ENCODE measurements at regions not wholly inside any gene's neighbourhood (a gene's known extent, or its start where the extent isn't known, plus 50 kb on each side); places are given as distances from the start of the nearest gene placed in this dataset.
"Not testable (repeated sequence)": the region's sequence is repeated elsewhere in the genome, so short reads cannot be mapped to it uniquely, and the experiment has no call there.

DNA sequence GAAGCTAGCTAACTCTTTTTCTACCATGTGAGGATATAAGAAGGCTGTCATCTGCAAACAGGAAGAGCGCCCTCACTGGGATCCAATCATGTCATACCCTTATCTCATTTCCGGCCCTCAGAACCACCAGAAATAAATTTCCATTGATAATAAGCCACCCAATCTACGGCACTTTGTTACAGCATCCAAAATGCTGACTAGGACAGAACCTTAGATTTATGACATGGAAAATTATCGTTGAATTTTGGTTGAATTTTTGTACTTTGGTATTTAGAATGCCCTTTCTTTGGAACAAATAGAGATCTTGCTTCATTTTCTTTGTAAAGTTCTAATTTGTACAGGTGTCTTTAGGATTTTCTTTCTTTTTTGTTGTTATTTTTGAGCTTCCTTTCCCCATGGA, 53.3 kb upstream of the CYLC2 start:
- DNase-seq, result no peak

DNA sequence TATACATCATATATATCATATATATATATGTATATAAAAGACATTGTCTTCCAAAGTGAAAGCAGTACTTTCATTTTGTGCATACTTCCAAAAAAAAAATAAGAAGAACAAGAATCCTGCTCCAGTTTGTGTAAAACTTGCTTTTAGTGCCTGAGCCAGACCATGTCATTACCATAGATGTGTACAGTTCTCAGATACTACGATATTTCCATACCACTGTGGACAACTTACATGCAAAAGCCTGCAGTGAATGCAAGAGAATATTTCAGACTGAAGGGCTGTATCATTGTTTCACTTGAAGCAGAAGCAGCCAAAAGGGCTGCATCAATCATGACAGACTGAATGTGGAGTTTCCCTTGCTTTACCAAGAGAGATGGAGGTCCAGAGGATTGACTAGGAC, 72.6 kb upstream of the CYLC2 start:
- DNase-seq, result peak; percentile 13

DNA sequence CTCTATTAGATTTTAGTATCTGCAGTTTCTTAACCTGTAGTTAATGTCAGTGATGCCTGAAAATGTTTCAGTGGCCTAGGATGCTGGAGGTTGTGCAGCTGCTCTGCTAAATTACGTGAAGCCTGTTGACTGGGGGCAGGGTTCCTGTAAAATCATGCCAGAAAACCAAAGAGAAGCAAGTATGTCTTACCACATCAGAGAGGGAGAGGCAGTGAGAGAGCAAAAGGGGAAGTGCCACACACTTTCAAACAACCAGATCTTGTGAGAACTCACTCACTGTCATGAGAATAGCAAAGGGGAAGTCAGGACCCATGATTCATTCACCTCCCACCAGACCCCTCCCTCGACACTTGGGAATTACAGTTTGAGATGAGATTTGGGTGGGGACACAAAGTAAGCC, 83.9 kb upstream of the CYLC2 start:
- no peak for DNase-seq

DNA sequence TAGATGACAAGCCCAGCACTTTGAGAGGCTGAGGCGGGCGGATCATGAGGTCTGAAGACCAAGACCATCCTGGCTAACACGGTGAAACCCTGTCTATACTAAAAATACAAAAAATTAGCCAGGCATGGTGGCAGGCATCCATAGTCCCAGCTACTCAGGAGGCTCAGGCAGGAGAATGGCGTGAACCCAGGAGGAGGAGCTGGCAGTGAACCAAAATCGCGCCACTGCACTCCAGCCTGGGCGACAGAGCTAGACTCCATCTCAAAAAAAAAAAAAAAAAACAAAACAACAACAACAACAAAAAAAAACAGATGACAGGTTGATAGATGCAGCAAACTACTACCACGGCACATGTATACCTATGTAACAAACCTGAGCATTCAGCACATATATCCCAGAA, 89.3 kb upstream of the CYLC2 start:
- not testable (repeated sequence) for DNase-seq

DNA sequence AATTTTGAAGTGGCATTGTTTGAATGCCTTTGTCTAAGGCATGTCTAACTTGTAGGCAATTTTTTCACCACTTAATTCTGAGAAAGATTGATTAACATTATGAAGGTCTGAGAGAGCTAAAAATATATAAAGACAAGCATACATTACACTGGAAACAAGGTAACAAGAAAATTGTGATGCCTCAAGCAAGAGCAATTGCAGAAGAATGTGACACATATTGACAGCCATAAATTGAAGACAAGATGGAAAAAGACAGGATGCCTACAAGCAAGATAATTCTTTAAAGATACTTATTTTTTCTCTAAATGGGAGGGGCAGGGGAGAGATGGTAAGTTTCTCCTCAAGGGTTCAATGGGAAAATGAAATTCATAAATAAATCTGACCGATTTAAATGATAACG, 103.1 kb upstream of the CYLC2 start:
- DNase-seq, result no peak

DNA sequence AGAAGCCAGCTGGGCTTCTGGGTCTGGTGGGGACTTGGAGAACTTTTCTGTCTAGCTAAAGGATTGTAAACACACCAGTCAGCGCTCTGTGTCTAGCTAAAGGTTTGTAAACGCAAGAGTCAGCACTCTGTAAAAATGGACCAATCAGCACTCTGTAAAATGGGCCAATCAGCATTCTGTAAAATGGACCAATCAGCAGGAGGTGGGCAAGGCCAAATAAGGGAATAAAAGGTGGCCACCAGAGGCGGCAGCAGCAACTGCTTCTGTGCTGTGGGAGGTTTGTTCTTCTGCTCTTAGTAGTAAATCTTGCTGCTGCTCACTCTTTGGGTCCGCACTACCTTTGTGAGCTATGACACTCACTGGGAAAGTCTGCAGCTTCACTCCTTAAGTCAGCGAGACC, 106.4 kb upstream of the CYLC2 start:
- DNase-seq, result not testable (repeated sequence)

DNA sequence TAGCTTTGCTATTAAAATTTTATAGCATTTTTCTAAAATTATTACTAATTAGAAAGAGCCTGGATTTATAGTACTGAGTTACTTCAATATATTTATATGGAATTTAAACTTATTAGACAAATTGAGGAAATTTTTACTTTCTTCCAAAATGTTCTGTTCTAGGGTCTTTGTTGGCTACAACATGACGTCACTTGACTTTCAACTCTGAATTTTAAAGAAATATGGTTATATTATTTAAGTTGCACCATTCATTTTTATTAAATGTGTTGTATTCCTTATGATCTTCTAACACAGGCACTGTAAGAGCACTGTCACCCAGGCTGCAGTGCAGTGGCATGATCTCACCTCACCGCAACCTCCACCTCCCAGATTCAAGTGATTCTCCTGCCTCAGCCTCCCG, 119.4 kb upstream of the CYLC2 start:
- DNase-seq, result no peak

DNA sequence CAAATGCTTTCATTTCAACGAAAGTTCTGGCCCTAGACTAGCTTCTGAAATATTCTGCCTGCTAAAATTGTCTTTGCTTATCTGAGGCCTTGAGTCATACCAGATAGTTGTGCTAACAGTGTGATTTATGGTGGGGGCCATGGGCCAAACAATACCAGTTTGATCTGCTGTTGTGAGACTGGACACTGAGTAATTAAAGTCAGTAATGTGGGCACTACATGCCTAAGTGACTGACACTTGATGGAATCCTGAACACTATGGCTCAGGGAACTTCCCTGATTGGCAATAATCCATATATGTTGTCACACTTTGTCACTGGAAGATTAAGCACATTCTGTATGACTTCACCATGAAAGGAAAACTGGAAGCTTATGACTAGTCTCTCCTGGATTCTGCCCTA, 127.6 kb upstream of the CYLC2 start:
- no peak for DNase-seq

DNA sequence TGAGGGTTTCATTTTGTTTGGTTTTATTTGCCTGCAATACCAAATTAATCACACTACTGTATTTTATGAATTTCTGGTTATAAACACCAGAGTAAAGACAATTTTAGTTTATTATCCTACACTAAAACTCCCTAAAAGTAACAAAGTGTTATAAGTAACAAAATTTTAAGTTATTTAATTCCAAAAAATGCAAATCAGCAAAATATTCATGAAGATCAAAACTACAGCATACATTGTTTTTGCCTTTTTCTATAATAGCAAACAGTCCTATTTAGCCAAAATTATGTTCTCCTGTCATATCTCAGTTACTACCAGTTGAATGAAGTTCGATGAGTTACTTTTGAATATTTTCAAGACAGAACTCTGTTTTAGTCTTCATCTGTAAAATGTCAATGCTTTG, 132.7 kb upstream of the CYLC2 start:
- no peak for DNase-seq

DNA sequence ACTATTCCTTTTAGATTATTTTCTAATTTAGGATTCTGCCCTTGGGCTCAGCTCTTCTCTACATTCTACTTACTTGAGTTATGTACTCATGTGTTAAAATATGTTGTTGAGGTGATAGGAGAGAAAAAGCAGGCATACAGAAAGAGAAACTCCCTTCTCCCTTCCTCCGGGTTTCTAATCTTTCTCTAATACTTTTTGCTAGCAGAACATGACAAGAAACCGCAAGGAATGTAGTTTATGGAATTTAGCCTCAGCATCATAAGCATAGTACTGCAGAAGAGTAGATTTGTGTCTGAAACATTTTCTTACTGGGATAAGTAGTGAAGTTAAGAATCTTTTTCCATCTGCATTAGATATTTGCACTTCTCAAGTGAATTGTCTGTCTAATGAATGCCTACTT, 139.5 kb upstream of the CYLC2 start:
- no peak for DNase-seq

DNA sequence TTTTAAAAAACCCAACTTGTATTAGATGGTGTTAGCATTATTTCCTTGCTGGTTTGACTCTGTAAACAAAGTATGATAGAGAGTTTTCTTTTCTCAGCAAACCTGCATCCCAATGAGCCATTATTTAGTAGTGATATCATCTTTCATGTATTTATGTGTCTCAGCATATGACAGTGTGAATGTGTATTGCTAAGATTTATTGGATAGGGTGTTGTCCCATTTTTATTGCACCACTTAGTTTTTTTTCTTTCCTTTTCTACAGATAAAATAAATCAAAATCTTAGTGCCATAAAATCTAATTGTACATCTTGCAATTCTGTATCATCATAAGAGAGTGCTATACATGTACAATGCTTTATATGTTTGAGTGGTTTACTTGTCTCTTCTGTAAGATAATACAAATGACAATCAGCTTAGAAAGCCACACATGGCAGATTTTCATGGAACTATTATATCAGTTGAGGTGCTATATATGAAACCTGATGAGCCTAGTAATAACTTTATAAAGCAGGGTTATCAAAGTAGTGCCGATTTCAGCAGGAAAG, 149.2 kb upstream of the CYLC2 start:
- peak; percentile 77 for DNase-seq

DNA sequence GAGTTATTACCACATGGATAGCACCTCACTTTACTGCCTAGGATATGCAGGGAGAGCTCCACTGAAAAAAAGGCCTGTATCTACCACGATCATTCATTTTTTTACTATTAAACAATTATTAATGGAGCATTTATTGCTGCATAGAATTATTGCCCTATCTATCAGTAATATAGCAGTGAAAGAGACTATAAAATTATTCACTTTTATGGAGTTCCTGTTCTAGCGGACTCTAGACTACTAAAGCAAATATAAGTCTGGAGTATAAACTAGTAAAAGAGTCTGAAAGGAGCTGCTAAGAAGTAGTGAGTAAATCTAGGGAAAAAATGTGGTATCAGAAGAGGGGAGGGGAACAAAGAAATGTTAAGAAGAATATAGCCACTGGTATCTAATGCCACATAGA, 150.4 kb upstream of the CYLC2 start:
- DNase-seq, result no peak

DNA sequence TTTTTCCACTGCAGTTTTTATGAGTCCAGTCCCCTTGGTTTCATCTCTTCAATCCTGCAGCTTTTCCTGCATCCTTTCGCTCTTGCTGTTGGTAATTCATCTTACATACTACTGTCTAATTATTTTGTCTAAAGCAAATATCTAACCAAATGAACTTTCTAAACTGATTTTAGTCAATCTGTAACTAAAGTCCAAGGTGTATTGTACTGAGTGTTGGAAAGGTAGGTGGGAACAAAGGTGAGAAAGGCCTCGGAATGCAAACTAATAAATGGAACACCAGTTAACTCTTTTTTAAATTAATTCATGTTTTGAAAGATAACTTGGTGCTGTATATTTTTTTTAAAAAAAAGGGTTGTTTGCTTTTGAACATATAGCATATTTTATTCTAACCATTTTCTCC, 152.7 kb upstream of the CYLC2 start:
- no peak for DNase-seq

DNA sequence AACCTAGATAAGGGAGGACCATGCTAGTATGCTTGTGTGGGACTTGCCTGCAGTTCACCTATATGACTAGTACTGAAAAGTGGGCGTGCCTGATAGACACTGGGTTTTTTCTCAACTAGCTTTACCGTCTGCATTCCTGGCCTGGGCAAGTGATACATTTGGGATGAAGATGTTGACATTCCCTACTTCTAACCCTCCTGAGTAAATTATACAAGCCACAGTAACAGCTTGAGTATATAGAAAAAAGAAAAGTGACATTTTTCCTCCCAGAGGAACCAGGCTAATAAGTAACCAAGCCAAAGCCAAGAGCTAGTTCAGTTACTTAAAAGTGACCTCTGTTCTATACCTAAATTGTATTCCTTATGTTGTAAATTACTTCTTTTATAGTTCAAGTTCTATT, 153.8 kb upstream of the CYLC2 start:
- DNase-seq, result no peak

DNA sequence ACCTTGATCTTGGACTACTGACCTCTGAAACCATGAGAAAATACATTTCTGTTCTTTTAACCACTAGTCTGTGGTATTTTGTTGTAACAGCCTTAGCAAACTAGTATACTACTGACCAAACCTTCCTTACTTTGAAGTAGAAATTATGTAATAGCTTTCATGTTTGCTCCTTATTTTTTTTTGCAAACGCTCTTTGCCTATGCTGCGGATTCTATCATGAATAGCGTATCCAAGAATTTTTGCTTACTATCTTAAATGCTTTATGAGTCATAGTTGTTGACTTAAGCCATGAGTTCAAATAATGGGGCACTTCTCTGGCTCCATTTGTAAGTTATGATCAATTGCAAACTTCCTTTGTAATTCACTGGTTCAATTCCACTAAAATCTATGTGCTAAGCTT, 154.8 kb upstream of the CYLC2 start:
- no peak for DNase-seq

DNA sequence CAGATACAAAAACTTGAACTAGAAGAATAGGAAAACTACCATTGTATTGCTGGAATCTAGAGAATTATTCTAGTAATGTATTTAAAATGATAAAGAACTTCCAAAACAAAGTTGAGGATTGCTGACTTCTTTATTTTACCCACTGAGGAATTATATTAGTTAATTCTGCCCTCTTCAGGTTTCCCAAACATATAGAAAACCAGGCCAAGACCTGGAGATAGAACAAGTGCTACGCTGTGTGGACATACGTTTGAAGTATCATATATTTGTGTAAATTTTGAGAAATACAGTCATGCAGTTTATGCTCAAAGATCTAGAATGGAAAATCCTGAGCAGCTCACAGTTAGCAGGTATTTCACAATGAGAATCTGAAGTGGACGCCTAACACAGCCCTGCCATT, 162.3 kb upstream of the CYLC2 start:
- no peak for DNase-seq

DNA sequence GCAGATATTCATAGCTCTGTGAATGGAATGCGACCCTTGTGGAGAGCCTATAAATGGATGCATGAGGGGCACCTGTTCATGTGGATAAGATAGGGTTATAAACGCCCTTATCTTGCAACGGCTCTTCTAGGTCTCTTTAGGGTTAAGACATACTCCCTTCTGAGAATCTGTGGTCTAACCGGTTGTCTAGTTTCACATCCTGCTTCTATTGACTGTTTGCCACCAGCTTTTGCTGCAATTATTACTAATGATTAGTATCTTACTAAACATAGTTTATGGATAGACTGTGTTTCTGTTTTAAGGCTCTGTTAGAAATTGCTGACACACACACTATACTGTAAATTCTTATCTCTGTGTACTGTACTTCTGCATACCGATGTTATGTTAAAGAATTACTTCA, 198.9 kb upstream of the CYLC2 start:
- no peak for DNase-seq

DNA sequence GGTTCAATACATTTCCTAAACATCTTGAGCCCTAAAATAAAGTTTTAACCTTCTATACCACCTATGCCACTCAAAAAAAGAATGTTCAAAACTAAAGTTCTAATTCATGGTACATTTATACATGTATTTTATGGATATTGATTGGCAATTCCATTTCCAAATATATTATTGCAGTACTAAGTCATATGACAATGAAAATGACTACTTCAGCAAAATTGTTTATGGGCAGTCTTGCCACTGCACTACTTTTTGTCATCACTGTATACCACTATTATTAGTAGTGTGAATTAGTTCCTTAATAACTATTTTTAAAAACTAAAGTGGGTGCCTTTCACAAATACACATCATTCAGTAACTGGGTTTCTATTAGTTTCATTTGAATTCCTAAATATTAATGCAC, 199.6 kb upstream of the CYLC2 start:
- no peak for DNase-seq

DNA sequence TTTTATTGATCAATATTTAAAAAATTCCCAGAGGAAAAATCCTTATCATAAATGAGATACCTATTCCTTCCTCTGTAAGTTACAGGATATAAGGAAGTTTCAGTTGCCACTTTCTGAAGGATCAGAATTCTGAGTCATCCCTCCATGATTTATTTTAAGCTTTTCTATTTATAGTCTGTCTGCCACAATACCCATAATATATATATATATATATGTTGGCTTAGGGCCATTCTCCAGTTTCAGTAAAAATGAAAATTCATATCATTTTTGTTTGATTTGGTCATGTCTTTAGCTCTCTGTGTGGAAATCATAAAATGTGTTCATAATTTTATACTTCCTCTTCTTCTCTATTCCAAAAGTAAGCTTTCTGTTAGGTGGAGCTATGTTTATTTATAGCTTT, 215.8 kb upstream of the CYLC2 start:
- peak; percentile 16 for DNase-seq

DNA sequence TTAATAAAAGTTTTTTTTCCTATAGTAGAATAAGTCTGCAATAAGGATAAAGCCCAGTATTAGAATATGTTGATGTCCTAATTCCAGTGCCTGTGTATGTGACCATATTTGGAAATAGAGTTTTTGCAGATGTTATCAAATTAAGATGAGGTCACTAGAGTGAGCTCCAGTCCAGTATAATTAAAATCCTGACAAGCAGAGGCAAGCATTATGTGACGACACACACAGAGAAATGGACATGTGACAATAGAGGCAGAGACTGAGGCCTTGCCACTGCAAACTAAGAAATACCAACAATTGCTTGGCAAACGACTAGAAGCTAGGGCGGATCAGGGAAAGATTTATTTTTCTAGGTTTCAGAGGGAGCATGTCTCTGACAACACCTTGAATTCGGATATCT, 216.4 kb upstream of the CYLC2 start:
- peak; percentile 61 for DNase-seq

DNA sequence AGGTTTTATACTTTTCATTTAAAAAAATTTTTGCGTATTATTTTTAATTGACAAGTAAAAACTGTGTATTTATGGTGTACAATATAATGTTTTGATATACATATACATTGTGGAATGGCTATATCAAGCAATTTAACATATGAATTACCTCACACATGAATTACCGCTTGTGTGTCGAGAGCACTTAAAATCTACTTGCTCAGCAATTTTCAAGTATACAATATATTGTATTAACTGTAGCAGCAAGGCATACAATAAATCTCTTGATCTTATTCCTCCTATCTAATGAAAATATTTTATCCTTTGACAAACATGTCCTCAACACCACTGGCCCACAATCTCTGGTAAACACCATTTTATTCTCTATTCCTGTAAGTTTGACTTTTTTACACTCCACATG, 224.4 kb upstream of the CYLC2 start:
- no peak for DNase-seq

DNA sequence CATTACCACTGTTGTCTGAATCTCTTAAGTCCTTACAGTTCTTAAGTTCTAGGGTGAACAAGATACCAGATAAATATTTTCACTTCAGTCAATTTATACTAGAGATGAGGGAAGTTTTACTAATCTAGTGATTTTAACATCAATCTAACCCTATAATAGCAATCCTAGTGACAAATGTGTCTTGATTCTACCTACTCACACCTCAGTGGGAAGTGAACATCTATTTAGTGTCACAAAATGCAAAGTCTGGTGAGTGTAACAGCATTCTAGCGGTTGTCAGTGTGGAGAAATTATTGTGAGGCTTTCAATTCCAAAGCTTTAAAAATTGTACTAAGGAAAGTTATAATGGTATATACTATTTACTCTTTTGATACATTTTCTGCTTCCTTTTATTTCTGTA, 225.8 kb upstream of the CYLC2 start:
- no peak for DNase-seq

DNA sequence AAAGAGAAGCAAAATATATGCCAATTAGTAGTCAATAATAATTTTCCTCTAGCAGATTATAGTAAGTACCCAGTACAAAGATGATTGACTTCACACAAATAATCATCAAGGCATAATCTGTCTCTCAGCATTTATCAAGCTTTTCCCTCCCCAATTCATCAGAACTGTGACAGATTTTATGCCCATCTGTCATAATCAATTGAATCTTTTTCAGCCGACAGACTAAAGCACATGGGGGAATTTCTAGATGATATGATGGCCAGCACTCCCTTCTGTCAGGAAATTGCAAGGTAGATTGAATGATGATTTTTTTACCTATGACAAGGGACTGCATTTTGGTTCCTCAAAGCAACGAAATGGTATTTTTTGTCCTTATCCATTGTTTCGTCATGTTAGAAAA, 227.1 kb upstream of the CYLC2 start:
- DNase-seq, result no peak

DNA sequence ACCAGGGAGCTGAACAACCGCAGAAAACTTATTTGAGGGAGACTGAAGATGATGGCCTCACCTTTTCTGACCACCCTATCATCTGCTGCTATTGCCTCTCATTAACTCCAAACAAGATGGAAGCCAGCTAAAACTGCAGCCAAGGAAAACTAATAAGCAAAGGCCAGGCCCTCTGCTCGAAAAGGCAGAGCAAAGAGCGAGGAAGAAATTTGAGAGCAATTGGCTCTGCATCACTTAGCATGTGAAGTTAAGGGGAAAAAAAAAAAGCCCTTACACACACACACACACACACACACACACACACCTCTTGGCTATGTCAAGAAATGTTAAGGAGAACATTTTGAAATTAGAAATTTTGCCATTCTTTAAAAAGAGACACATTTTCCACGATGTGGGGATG, 228.1 kb upstream of the CYLC2 start:
- no peak for DNase-seq

DNA sequence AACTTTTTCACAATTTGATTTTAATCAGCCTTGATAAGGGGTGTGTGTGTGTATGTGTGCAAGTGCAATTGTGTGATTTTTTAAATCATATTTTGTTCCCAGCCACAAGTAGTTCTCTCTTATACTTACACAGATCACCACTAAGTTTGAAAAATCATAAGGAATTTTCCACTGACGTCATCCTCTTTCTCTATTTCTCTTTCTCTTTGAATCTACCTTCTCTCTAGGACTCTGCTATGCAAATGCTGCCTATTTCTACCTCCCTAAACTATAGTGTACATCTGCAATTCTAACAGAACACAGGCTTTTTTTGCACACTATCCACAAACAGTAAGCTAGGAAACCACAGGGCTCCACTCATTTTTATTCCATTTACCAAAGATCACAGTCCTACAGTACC, 254.6 kb upstream of the CYLC2 start:
- no peak for DNase-seq

DNA sequence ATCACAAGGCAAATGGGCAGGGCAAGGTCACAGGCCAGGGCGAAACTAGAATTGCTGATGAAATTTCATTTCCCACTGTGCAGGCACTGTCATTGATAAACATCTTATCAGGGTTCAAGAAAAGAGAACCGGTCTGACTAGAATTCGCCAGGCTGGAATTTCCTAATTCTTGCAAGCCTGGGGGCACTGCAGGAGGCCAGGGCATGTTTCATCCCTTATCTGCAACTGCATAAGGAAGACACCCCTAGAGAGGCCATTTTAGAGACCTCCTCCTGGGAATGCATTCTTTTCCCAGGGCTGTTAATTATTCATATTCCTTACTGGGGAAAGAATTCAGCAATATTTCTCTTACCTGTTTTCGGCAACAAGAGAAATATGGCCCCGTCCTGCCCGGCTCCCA, 266.2 kb upstream of the CYLC2 start:
- no peak for DNase-seq

Data from NCI-H69 (cell line).